HEK293T (cell line): ENCODE measurements at regions not wholly inside any gene's neighbourhood (a gene's known extent, or its start where the extent isn't known, plus 50 kb on each side); places are given as distances from the start of the nearest gene placed in this dataset.
"Not testable (repeated sequence)": the region's sequence is repeated elsewhere in the genome, so short reads cannot be mapped to it uniquely, and the experiment has no call there.

Experiments used
- BHLHE40 ChIP-seq: fragments of 450-650 bp; IDR thresholded peaks from 2 replicates; pipeline ENCODE4 v1.6.1; 2016; ENCODE audit warnings: mild to moderate bottlenecking, moderate library complexity, borderline replicate concordance
- ELF4 ChIP-seq: fragments of 450-650 bp; IDR thresholded peaks from 2 replicates; pipeline ENCODE4 v1.6.1; 2017; ENCODE audit warnings: antibody characterized with exemption
- FOXA1 ChIP-seq: fragments of 450-650 bp; IDR thresholded peaks from 2 replicates; pipeline ENCODE4 v1.6.1; 2016; ENCODE audit warnings: mild to moderate bottlenecking
- FOXK2 ChIP-seq: fragments of 450-650 bp; IDR thresholded peaks from 2 replicates; pipeline ENCODE4 v1.6.1; 2016; ENCODE audit warnings: mild to moderate bottlenecking
- HDGF ChIP-seq: fragments of 450-650 bp; IDR thresholded peaks from 2 replicates; pipeline ENCODE4 v1.6.1; 2017; ENCODE audit warnings: antibody characterized with exemption, borderline replicate concordance
- LEF1 ChIP-seq: fragments of 450-650 bp; IDR thresholded peaks from 2 replicates; pipeline ENCODE4 v1.6.1; 2017; ENCODE audit warnings: mild to moderate bottlenecking, borderline replicate concordance
- NFRKB ChIP-seq: fragments of 450-650 bp; IDR thresholded peaks from 2 replicates; pipeline ENCODE4 v1.6.1; 2016; ENCODE audit warnings: mild to moderate bottlenecking, moderate library complexity
- PKNOX1 ChIP-seq: fragments of 450-650 bp; IDR thresholded peaks from 2 replicates; pipeline ENCODE4 v1.6.1; 2016
- SP1 ChIP-seq: fragments of 450-650 bp; IDR thresholded peaks from 2 replicates; pipeline ENCODE4 v1.6.1; 2017
- SUZ12 ChIP-seq: fragments of 450-650 bp; IDR thresholded peaks from 2 replicates; pipeline ENCODE4 v1.6.1; 2016; ENCODE audit warnings: mild to moderate bottlenecking
- TARDBP ChIP-seq: fragments of 450-650 bp; IDR thresholded peaks from 2 replicates; pipeline ENCODE4 v1.6.1; 2016

GRCh38 chr11:23883426-23884048 lies 613.3 kb upstream of the LUZP2 start:
- TF ChIP-seq HDGF, PKNOX1, FOXA1, FOXK2, BHLHE40, SP1, ELF4, TARDBP, SUZ12, LEF1, NFRKB: not testable (repeated sequence)
